Coronary artery (tissue), 2 donors: ENCODE measurements at regions not wholly inside any gene's neighbourhood (a gene's known extent, or its start where the extent isn't known, plus 50 kb on each side); places are given as distances from the start of the nearest gene placed in this dataset.

ENCODE experiments used
- DNase-seq: peaks from one replicate; pipeline ENCODE4 v3.0.0-alpha.2; 2017; ENCODE audit warnings: low spot score
- H3K27ac ChIP-seq, 2 donors: fragments of 200-600 bp; sonication (generic); one replicate each; pipeline ENCODE4 v1.5.1; 2016 to 2019
- H3K4me3 ChIP-seq: fragments of 200-600 bp; sonication (generic); 2 replicates; pipeline ENCODE4 v1.5.1; 2016; ENCODE audit warnings: mild to moderate bottlenecking, moderate library complexity
- CTCF ChIP-seq: fragments of 200-600 bp; sonication (generic); IDR thresholded peaks from one replicate; pipeline ENCODE4 v1.5.1; 2019; ENCODE audit warnings: antibody characterized with exemption

DNA sequence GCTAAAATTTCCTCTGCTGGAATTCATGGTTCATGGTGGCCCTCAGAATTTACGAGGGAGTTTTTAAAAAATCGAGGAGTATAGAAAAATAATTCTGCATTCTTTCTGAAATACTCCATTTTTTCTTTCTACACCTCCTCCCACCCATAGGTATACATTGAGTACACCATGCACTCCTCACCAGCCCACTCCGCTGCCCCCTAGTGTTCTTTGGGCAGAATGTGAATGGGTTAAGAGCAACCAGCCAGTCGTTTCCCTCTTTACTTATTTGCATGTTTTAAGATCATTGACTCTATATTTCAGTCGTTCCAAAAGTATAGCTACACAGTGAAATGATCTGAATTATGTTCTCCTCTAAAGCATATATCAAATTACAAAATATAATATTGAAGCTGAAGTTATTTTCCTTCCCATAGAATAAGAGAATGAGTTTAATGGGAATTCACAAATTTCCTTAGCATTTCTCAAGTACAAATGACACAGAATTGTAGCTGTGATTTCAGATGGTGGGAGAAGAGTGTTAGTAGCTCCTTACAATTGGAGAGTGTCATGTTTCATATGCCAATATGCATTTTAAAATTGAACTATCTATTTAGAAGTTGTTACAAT, 977.7 kb upstream of the SLC35B3 start:
- no peak for TF ChIP-seq CTCF
- DNase-seq: no peak
- Histone ChIP-seq H3K4me3 (no peak overlapping the region), H3K27ac (no peak overlapping the region)

GRCh38 chr6:9409126-9409525, 973.8 kb upstream of the SLC35B3 start:
- no peak overlapping the region for H3K27ac ChIP-seq
- TF ChIP-seq CTCF: no peak
- no peak for DNase-seq
- H3K4me3 ChIP-seq: no peak overlapping the region

DNA sequence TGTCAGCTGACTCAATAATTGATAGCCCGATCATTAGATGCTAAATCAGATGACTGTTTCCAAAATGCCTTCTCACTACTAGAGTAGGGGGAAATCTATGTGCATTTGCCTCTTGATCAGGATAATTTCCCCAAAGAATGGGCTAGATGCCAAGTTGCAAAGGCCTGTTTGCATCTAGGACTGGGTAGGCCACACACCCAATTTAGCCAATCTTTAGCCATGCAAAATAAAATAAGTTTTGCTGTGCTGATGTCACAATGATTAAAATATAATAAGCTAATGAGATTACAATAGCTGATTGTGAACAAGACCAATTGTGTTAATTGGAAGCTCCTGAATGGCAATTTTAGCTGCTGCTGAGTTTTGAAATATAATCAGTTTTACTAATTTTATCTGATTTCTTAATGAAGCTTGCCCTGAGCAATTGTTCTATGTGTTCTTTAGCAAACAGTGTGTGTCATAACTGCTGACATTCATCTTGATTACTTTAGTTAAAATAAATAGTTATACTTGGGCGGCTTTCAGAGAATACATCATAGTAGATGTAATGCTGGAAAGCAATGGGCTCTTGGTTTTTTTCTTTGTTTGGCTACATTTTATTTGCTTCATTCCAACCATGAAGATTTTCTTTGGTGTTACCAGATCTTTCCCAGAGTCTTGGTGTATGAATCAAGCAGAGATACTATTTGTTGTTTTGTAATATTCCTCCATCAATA, 973.2 kb upstream of the SLC35B3 start:
- no peak for TF ChIP-seq CTCF

DNA sequence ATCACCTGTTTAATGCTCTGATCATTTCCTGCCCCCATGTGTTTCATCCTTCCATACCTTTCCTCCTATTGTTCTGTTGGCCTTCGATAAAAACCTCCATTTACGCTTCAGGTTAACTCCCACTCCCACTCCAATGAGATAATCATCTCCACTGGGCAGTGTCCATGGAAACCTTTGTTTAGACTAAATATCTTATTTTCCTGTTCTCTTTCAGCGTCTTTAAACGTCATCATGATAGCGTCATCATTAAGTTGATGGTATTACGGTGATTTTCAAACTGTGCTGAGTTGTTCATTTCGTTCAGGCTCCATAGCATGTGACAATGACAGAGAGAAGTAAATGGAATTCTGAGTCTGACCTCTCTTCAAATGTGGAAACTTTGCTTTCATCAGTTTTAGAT, 970.5 kb upstream of the SLC35B3 start:
- no peak for TF ChIP-seq CTCF
- Histone ChIP-seq H3K27ac (no peak overlapping the region), H3K4me3 (no peak overlapping the region)
- no peak for DNase-seq

More for the DNA sequence above, 973.2 kb upstream of the SLC35B3 start:
- no peak for DNase-seq
- Histone ChIP-seq H3K27ac (no peak overlapping the region), H3K4me3 (no peak overlapping the region)

GRCh38 chr6:9405369-9405768, 970.0 kb upstream of the SLC35B3 start:
- no peak for DNase-seq
- no peak overlapping the region for H3K27ac ChIP-seq
- no peak for TF ChIP-seq CTCF
- no peak overlapping the region for H3K4me3 ChIP-seq

DNA sequence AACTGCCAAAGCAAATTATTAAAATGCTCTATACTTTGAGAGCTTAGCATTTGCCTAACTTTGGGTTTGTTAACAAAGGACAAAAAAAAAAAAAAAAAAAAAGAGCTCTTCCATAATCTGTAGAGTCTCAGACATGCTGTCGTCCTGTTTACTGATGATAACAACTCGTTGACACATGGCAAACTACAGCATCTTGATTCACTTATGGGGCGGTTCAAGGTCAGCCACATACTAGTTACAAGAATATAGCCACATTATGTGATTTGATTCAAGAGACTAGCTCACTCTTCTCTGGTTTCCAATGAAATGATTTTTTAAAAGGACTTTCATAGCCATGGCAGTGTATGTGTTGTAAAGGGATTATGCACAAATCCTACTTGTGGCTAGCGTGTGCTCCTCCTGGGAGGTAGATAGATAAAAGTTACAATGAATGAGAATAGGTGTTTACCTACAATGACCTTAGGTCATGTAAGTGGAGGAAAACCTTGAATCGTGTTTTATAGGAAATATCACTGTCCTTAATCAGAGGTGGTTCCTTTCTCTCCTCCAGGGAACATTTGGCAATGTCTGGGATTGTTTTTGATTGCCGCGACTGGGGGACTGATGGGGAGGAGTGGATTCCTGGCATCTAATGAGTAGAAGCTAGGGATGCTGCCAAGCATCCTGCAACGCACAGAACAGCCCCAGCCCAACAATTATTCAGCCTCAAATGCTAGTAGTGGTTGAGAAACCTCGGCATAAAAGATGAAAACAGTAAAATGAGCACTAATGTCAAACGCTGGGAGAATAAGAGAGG, 969.2 kb upstream of the SLC35B3 start:
- no peak overlapping the region for H3K4me3 ChIP-seq
- H3K27ac ChIP-seq: no peak overlapping the region
- TF ChIP-seq CTCF: no peak
- no peak for DNase-seq
